ENCODE measurements at regions not wholly inside any gene's neighbourhood (a gene's known extent, or its start where the extent isn't known, plus 50 kb on each side); places are given as distances from the start of the nearest gene placed in this dataset.

GRCh38 chr2:62349788-62350187 is 153.9 kb downstream of the B3GNT2 start:
- Mint-ChIP-seq H3K27me3 (peaks cover 4% of the 10 kb centered on the region), H3K9me3 (peaks cover 0 to 8% (median 3%) of the 10 kb centered on the region in 7 donors), H3K4me3 (no peak overlapping the region), H3K4me1 (no peaks in the 10 kb centered on the region), H3K27ac (no peak overlapping the region), H3K36me3 (no peaks in the 10 kb centered on the region)
- H3K27ac ChIP-seq (ENCODE audit: insufficient read depth, low read length, poor library complexity, severe bottlenecking): no peak overlapping the region
- no peaks in the 10 kb centered on the region for H3K4me1 ChIP-seq (ENCODE audit: control insufficient read depth, insufficient read depth, low read length, poor library complexity, severe bottlenecking)
- H3K36me3 ChIP-seq (ENCODE audit: control insufficient read depth, insufficient read depth, low read length): no peaks in the 10 kb centered on the region
- no peak for DNase-seq
- no peak for ATAC-seq (ENCODE audit: low read depth in 2 of 2)
- no peak overlapping the region for H3K4me3 ChIP-seq (ENCODE audit: low read depth, low read length)
- peaks cover 0 to 5% of the 10 kb centered on the region in 2 experiments for H3K9me3 ChIP-seq (ENCODE audit: control insufficient read depth in 2 of 2, low read length in 2 of 2)
- H3K27me3 ChIP-seq (ENCODE audit: control insufficient read depth, insufficient read depth, low read length): no peaks in the 10 kb centered on the region

- Histone ChIP-seq H3K36me3 (ENCODE audit: control insufficient read depth, insufficient read depth, low read length) (no peaks in the 10 kb centered on the region), H3K4me1 (ENCODE audit: control insufficient read depth, insufficient read depth, low read length, poor library complexity, severe bottlenecking) (no peaks in the 10 kb centered on the region), H3K27ac (ENCODE audit: insufficient read depth, low read length, poor library complexity, severe bottlenecking) (no peak overlapping the region), H3K27me3 (ENCODE audit: control insufficient read depth, insufficient read depth, low read length) (no peaks in the 10 kb centered on the region), H3K4me3 (ENCODE audit: low read depth, low read length) (no peak overlapping the region), H3K9me3 (ENCODE audit: control insufficient read depth in 2 of 2, low read length in 2 of 2) (peaks cover 0 to 5% of the 10 kb centered on the region in 2 experiments)
- ATAC-seq (ENCODE audit: low read depth in 2 of 2) (no peak), DNase-seq (no peak)
- Mint-ChIP-seq H3K9me3 (peaks cover 0 to 8% (median 3%) of the 10 kb centered on the region in 7 donors), H3K36me3 (no peaks in the 10 kb centered on the region), H3K4me1 (no peaks in the 10 kb centered on the region), H3K4me3 (no peak overlapping the region), H3K27me3 (peaks cover 4% of the 10 kb centered on the region), H3K27ac (no peak overlapping the region)
Measured at GRCh38 chr2:62348700-62349099, 152.8 kb downstream of the B3GNT2 start.

DNA sequence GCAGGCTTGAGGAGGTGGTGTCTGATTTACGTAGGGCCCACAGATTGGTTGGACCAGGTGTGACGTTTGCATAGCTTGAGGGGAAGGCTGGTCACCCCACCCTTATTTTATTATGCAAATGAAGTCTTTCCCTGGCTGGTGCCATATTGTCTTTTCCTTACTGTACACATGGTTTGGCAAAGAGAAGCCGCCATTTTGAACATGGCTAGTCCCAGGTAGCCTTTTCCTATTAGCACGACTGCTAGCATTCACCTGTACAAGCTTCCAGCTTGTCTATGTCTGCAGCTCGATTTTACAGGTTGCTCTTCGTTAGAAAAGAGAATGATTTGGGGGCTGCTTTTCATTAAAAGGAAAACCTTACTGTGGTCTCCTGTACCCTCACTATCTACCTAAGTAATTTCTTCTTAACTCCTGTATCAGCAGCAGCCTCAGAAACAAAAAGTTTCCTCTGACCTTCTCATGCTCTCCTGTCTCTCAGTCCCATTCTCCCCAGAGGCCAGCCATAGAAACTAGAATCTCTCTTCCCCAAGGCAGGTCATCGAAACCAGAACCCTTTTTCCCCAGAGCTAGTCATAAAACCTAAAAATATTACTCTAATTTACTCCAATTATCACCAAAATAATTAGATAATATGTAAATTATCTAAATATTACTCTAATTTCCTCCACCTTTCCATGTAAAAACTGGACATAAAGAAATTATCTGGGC is 151.8 kb downstream of the B3GNT2 start:
- H3K4me3 ChIP-seq (ENCODE audit: low read depth, low read length): no peak overlapping the region
- H3K4me1 Mint-ChIP-seq: no peaks in the 10 kb centered on the region
- H3K9me3 Mint-ChIP-seq: peaks cover 0 to 8% (median 3%) of the 10 kb centered on the region in 7 donors
- DNase-seq (no peak), ATAC-seq (ENCODE audit: low read depth in 2 of 2) (no peak)
- peaks cover 0 to 5% of the 10 kb centered on the region in 2 experiments for H3K9me3 ChIP-seq (ENCODE audit: control insufficient read depth in 2 of 2, low read length in 2 of 2)
- peaks cover 4% of the 10 kb centered on the region for H3K27me3 Mint-ChIP-seq
- H3K4me1 ChIP-seq (ENCODE audit: control insufficient read depth, insufficient read depth, low read length, poor library complexity, severe bottlenecking): no peaks in the 10 kb centered on the region
- H3K27ac Mint-ChIP-seq: no peak overlapping the region
- H3K27ac ChIP-seq (ENCODE audit: insufficient read depth, low read length, poor library complexity, severe bottlenecking): no peak overlapping the region
- no peaks in the 10 kb centered on the region for H3K36me3 ChIP-seq (ENCODE audit: control insufficient read depth, insufficient read depth, low read length)
- no peaks in the 10 kb centered on the region for H3K27me3 ChIP-seq (ENCODE audit: control insufficient read depth, insufficient read depth, low read length)
- H3K4me3 Mint-ChIP-seq: no peak overlapping the region
- no peaks in the 10 kb centered on the region for H3K36me3 Mint-ChIP-seq

DNA sequence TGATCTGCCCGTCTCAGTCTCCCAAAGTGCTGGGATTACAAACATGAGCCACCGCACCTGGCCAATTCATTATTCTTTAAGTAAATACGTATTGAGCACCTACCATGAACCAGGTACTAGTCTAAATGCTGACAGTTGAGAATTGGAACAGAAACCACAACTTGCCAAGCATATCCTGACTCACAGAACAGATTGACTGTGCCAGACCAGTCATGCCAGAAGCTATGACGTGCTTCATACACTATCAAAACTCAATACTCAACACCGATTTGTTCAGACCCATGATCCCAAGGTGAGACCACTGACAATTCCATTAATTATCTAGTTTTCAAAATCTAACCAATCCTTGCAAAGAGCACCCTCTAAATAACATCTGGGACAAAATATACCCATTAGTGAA is 148.6 kb downstream of the B3GNT2 start:
- H3K9me3 Mint-ChIP-seq: no peaks in the 10 kb centered on the region
- H3K27me3 Mint-ChIP-seq: peaks cover 4% of the 10 kb centered on the region
- no peaks in the 10 kb centered on the region for H3K4me1 Mint-ChIP-seq
- Histone ChIP-seq H3K4me1 (ENCODE audit: control insufficient read depth, insufficient read depth, low read length, poor library complexity, severe bottlenecking) (no peaks in the 10 kb centered on the region), H3K4me3 (ENCODE audit: low read depth, low read length) (no peak overlapping the region), H3K27ac (ENCODE audit: insufficient read depth, low read length, poor library complexity, severe bottlenecking) (no peak overlapping the region), H3K27me3 (ENCODE audit: control insufficient read depth, insufficient read depth, low read length) (no peaks in the 10 kb centered on the region), H3K36me3 (ENCODE audit: control insufficient read depth, insufficient read depth, low read length) (no peaks in the 10 kb centered on the region), H3K9me3 (ENCODE audit: control insufficient read depth in 2 of 2, low read length in 2 of 2) (no peaks in the 10 kb centered on the region)
- H3K36me3 Mint-ChIP-seq: no peaks in the 10 kb centered on the region
- no peak overlapping the region for H3K27ac Mint-ChIP-seq
- no peak for ATAC-seq (ENCODE audit: low read depth in 2 of 2)
- H3K4me3 Mint-ChIP-seq: no peak overlapping the region
- DNase-seq: peak in 1 of 3 donors; percentile 16

- Histone ChIP-seq H3K36me3 (ENCODE audit: control insufficient read depth, insufficient read depth, low read length) (no peaks in the 10 kb centered on the region), H3K27ac (ENCODE audit: insufficient read depth, low read length, poor library complexity, severe bottlenecking) (no peak overlapping the region), H3K9me3 (ENCODE audit: control insufficient read depth in 2 of 2, low read length in 2 of 2) (no peaks in the 10 kb centered on the region), H3K4me3 (ENCODE audit: low read depth, low read length) (no peak overlapping the region), H3K4me1 (ENCODE audit: control insufficient read depth, insufficient read depth, low read length, poor library complexity, severe bottlenecking) (no peaks in the 10 kb centered on the region), H3K27me3 (ENCODE audit: control insufficient read depth, insufficient read depth, low read length) (no peaks in the 10 kb centered on the region)
- no peaks in the 10 kb centered on the region for H3K36me3 Mint-ChIP-seq
- no peaks in the 10 kb centered on the region for H3K9me3 Mint-ChIP-seq
- H3K4me3 Mint-ChIP-seq: no peak overlapping the region
- no peaks in the 10 kb centered on the region for H3K4me1 Mint-ChIP-seq
- ATAC-seq (ENCODE audit: low read depth in 2 of 2) (no peak), DNase-seq (no peak)
- peak overlapping the region in 1 of 3 donors; percentile 9 for H3K27ac Mint-ChIP-seq
- peaks cover 2% of the 10 kb centered on the region for H3K27me3 Mint-ChIP-seq
Measured at GRCh38 chr2:62343636-62344337, 147.9 kb downstream of the B3GNT2 start.

- H3K4me1 Mint-ChIP-seq: no peaks in the 10 kb centered on the region
- H3K36me3 Mint-ChIP-seq: no peaks in the 10 kb centered on the region
- DNase-seq (no peak), ATAC-seq (ENCODE audit: low read depth in 2 of 2) (no peak)
- no peaks in the 10 kb centered on the region for H3K27me3 Mint-ChIP-seq
- Histone ChIP-seq H3K27ac (ENCODE audit: insufficient read depth, low read length, poor library complexity, severe bottlenecking) (no peak overlapping the region), H3K27me3 (ENCODE audit: control insufficient read depth, insufficient read depth, low read length) (no peaks in the 10 kb centered on the region), H3K4me3 (ENCODE audit: low read depth, low read length) (no peak overlapping the region), H3K36me3 (ENCODE audit: control insufficient read depth, insufficient read depth, low read length) (no peaks in the 10 kb centered on the region), H3K9me3 (ENCODE audit: control insufficient read depth in 2 of 2, low read length in 2 of 2) (no peaks in the 10 kb centered on the region), H3K4me1 (ENCODE audit: control insufficient read depth, insufficient read depth, low read length, poor library complexity, severe bottlenecking) (no peaks in the 10 kb centered on the region)
- H3K9me3 Mint-ChIP-seq: no peaks in the 10 kb centered on the region
- no peak overlapping the region for H3K4me3 Mint-ChIP-seq
- no peak overlapping the region for H3K27ac Mint-ChIP-seq
Measured at GRCh38 chr2:62343206-62343605, 147.3 kb downstream of the B3GNT2 start.

DNA sequence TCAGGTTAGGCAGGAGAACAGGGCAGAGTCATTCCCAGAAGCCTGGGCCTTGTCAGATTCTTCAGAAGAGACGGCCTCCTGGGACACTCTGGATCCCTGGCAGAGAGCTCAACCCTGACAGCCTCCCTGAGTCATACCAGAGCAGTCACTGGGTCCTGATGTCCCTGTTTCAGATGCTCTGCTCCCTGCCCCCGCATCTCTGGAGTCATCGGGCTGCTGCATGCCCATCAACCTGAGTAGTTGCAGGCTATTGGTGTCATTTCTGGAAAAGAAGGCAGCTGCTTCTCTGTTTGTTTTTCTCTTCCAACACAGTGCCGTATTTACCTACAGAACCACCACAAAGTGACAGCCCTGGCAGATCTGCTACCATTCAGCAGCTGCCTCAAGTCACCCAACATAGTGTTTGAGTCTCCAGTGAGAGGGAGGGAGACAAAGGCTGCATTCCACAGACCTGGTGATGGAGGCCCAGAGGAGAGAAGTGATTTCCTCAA is 145.1 kb downstream of the B3GNT2 start:
- no peaks in the 10 kb centered on the region for H3K9me3 ChIP-seq (ENCODE audit: control insufficient read depth in 2 of 2, low read length in 2 of 2)
- no peaks in the 10 kb centered on the region for H3K36me3 ChIP-seq (ENCODE audit: control insufficient read depth, insufficient read depth, low read length)
- Mint-ChIP-seq H3K4me3 (no peak overlapping the region), H3K9me3 (no peaks in the 10 kb centered on the region), H3K27me3 (no peaks in the 10 kb centered on the region), H3K27ac (peak overlapping the region in 1 of 3 donors; percentile 83), H3K36me3 (no peaks in the 10 kb centered on the region), H3K4me1 (peaks cover 0 to under 1% (median 0%) of the 10 kb centered on the region in 4 donors)
- H3K27me3 ChIP-seq (ENCODE audit: control insufficient read depth, insufficient read depth, low read length): no peaks in the 10 kb centered on the region
- ATAC-seq (ENCODE audit: low read depth in 2 of 2) (no peak), DNase-seq (no peak)
- no peak overlapping the region for H3K4me3 ChIP-seq (ENCODE audit: low read depth, low read length)
- H3K27ac ChIP-seq (ENCODE audit: insufficient read depth, low read length, poor library complexity, severe bottlenecking): no peak overlapping the region
- no peaks in the 10 kb centered on the region for H3K4me1 ChIP-seq (ENCODE audit: control insufficient read depth, insufficient read depth, low read length, poor library complexity, severe bottlenecking)

Measured in CD4-positive, CD25-positive, alpha-beta regulatory T cell (primary cell).